SK-N-MC (cell line): ENCODE measurements at regions not wholly inside any gene's neighbourhood (a gene's known extent, or its start where the extent isn't known, plus 50 kb on each side); places are given as distances from the start of the nearest gene placed in this dataset.

ENCODE experiments used
- EZH2 ChIP-seq: fragments of 200-600 bp; sonication (generic); IDR thresholded peaks from one replicate; pipeline ENCODE4 v1.6.1; 2017; ENCODE audit warnings: antibody characterized with exemption
- FOXP2 ChIP-seq: optimal IDR thresholded peaks from 2 replicates; pipeline ENCODE3; 2011; ENCODE audit warnings: mild to moderate bottlenecking, moderate library complexity; ENCODE audit not compliant: insufficient read depth; ENCODE audit errors: extremely low read length, control extremely low read depth
- POLR2AphosphoS5 ChIP-seq: IDR thresholded peaks from 2 replicates; pipeline ENCODE4 v1.6.1; 2012; ENCODE audit warnings: mild to moderate bottlenecking, low read depth, low read length, borderline replicate concordance

GRCh38 chr15:34494084-34494399 lies 56.4 kb upstream of the GOLGA8A start:
- TF ChIP-seq POLR2AphosphoS5 (no peak), EZH2 (no peak), FOXP2 (no peak)
